ENCODE measurements at regions not wholly inside any gene's neighbourhood (a gene's known extent, or its start where the extent isn't known, plus 50 kb on each side); places are given as distances from the start of the nearest gene placed in this dataset.

DNA sequence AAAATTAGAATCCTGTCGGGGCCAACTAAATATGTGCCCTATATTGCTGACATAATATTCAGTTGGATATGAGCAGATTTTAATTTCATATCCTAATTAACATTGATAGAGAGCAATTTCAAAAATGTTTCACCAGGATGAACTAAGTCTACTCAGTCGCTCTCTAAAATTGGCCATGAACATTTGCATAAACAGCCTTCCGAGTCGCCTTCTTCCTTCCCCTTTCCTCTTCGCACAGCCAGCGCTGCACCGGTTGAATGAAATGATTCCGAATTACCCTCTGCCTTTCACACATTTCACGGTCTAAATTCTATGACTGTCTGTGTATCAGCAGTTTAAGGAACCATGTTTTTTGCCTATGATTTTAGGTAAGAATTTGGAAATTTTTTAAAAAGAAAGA, 413.7 kb downstream of the LIG4 start:
- Histone ChIP-seq H3K9ac (ENCODE audit: low read length) (no peak overlapping the region), H3K9me2 (replicated peaks; ENCODE audit: insufficient read depth, low read length) (no peaks in the 10 kb centered on the region), H4K20me1 (ENCODE audit: low read depth, low read length) (no peaks in the 10 kb centered on the region), H3K9me3 (ENCODE audit: insufficient read depth, low read length) (no peaks in the 10 kb centered on the region), H3K36me3 (ENCODE audit: low read length) (no peaks in the 10 kb centered on the region), H2AFZ (ENCODE audit: low read depth, low read length, severe bottlenecking) (no peak overlapping the region), H3K4me2 (ENCODE audit: low read depth, low read length, poor library complexity, severe bottlenecking) (no peak overlapping the region), H3K4me3 (ENCODE audit: insufficient read depth, low read length, poor library complexity, severe bottlenecking) (no peak overlapping the region), H3F3A (ENCODE audit: insufficient read depth) (no peaks in the 10 kb centered on the region), H3K27me3 (ENCODE audit: low read length) (no peaks in the 10 kb centered on the region; the same call in 1 of the 2 replicates), H3K27ac (ENCODE audit: low read depth, low read length) (no peak overlapping the region), H3K79me2 (ENCODE audit: insufficient read depth, low read length) (no peaks in the 10 kb centered on the region)
- TF ChIP-seq EZH2phosphoT487 (conservative IDR thresholded peaks at IDR 0.05; ENCODE audit: low read length) (no peak), CTCF (IDR thresholded peaks at IDR 0.05; ENCODE audit: insufficient read depth, low read length, poor library complexity, severe bottlenecking) (no peak)

GRCh38 chr13:107799001-107799400, 416.3 kb downstream of the LIG4 start:
- Histone ChIP-seq H3F3A (ENCODE audit: insufficient read depth) (no peaks in the 10 kb centered on the region), H3K79me2 (ENCODE audit: insufficient read depth, low read length) (no peaks in the 10 kb centered on the region), H3K9me2 (replicated peaks; ENCODE audit: insufficient read depth, low read length) (no peaks in the 10 kb centered on the region), H3K27ac (ENCODE audit: low read depth, low read length) (no peak overlapping the region), H3K9ac (ENCODE audit: low read length) (no peak overlapping the region), H3K27me3 (ENCODE audit: low read length) (no peaks in the 10 kb centered on the region), H3K9me3 (ENCODE audit: insufficient read depth, low read length) (no peaks in the 10 kb centered on the region), H3K36me3 (ENCODE audit: low read length) (no peaks in the 10 kb centered on the region), H3K4me3 (ENCODE audit: insufficient read depth, low read length, poor library complexity, severe bottlenecking) (no peak overlapping the region), H2AFZ (ENCODE audit: low read depth, low read length, severe bottlenecking) (no peak overlapping the region), H4K20me1 (ENCODE audit: low read depth, low read length) (no peaks in the 10 kb centered on the region), H3K4me2 (ENCODE audit: low read depth, low read length, poor library complexity, severe bottlenecking) (no peak overlapping the region)
- TF ChIP-seq CTCF (IDR thresholded peaks at IDR 0.05; ENCODE audit: insufficient read depth, low read length, poor library complexity, severe bottlenecking) (no peak), EZH2phosphoT487 (conservative IDR thresholded peaks at IDR 0.05; ENCODE audit: low read length) (no peak)

DNA sequence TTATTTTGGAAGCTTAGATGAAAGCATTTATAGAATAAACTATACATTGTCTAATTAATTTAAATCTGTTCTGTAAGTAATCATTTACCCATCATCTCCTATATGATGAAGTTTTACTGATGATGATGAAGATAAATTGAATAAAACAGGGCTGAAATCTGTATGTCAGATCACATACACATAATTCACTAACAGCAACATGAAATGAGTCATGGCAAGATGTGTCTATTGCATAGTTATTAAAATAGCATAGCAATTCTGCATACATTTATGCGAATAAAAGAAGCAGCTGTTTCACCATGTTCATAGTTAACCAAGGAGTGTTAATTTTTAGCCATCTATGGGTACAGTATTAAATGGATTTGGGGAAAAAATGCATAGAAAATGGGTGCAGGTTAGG, 424.9 kb downstream of the LIG4 start:
- no peaks in the 10 kb centered on the region for H3K79me2 ChIP-seq (ENCODE audit: insufficient read depth, low read length)
- no peaks in the 10 kb centered on the region for H3K27me3 ChIP-seq (ENCODE audit: low read length)
- H3K9me3 ChIP-seq (ENCODE audit: insufficient read depth, low read length) = no peaks in the 10 kb centered on the region
- no peak overlapping the region for H3K4me3 ChIP-seq (ENCODE audit: insufficient read depth, low read length, poor library complexity, severe bottlenecking)
- H3F3A ChIP-seq (ENCODE audit: insufficient read depth) = no peaks in the 10 kb centered on the region
- no peak overlapping the region for H2AFZ ChIP-seq (ENCODE audit: low read depth, low read length, severe bottlenecking)
- H3K36me3 ChIP-seq (ENCODE audit: low read length) = no peaks in the 10 kb centered on the region
- TF ChIP-seq EZH2phosphoT487 (conservative IDR thresholded peaks at IDR 0.05; ENCODE audit: low read length) = no peak
- TF ChIP-seq CTCF (IDR thresholded peaks at IDR 0.05; ENCODE audit: insufficient read depth, low read length, poor library complexity, severe bottlenecking) = no peak
- H3K4me2 ChIP-seq (ENCODE audit: low read depth, low read length, poor library complexity, severe bottlenecking) = no peak overlapping the region
- H4K20me1 ChIP-seq (ENCODE audit: low read depth, low read length) = no peaks in the 10 kb centered on the region
- H3K9ac ChIP-seq (ENCODE audit: low read length) = no peak overlapping the region
- H3K9me2 ChIP-seq (replicated peaks; ENCODE audit: insufficient read depth, low read length) = no peaks in the 10 kb centered on the region
- H3K27ac ChIP-seq (ENCODE audit: low read depth, low read length) = no peak overlapping the region

All from SU-DHL-6 (cell line).